HG03097 (cell line): ENCODE measurements at regions not wholly inside any gene's neighbourhood (a gene's known extent, or its start where the extent isn't known, plus 50 kb on each side); places are given as distances from the start of the nearest gene placed in this dataset.
"Not testable (repeated sequence)": the region's sequence is repeated elsewhere in the genome, so short reads cannot be mapped to it uniquely, and the experiment has no call there.

Experiments
- ATAC-seq: cut with Tn5 transposase; IDR thresholded peaks from one replicate; pipeline ENCODE4 v1.9.1; 2021; ENCODE audit not compliant: unreplicated experiment, low FRiP score

DNA sequence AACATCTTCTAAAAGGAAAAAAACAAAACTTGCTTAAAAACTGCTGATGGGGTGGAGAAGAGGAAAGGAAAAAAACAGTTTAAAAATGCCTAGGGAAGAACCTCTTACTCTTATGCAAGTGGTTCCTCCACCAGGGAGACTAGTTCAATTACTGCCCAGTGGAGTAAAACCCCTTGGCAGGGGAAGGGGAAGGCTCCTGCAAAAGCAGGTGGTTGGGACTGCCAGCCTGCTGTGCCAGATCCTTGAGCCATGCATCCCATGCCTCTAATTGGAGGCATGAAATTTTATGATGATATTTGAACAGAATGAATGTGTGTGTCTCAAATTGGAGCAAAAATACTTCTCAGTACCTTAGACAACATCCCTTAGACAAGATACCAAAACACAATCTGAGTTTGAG lies 118.8 kb downstream of the FSCB start:
- ATAC-seq = no peak

DNA sequence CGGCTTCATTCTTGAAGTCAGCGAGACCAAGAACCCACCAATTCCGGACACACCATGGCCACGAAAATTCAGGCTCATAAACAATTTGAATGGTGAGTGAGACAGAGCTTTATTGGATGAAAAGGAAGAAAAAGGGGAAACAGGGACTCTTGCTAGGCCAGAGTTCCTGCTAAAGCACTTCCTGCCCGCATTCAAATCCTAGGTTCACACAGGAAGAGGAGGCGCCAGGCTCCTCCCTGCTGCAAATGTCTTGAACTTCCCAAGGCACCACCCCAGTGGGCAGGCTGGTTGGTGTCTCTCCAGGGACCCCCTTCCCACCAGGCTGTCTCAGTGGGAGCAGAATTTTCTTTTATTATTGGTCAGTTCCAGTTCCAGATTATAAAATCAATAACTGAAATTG lies 121.2 kb downstream of the FSCB start:
- ATAC-seq = no peak

DNA sequence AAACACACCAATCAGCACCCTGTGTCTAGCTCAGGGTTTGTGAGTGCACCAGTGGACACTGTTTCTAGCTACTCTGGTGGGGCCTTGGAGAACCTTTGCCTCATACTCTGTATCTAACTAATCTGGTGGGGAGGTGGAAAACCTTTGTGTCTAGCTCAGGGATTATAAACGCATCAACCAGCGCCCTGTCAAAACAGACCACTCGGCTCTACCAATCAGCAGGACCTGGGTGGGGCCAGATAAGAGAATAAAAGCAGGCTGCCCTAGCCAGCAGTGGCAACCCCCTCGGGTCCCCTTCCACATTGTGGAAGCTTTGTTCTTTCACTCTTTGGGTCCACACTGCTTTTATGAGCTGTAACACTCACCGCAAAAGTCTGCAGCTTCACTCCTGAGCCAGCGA lies 121.8 kb downstream of the FSCB start:
- ATAC-seq = not testable (repeated sequence)

DNA sequence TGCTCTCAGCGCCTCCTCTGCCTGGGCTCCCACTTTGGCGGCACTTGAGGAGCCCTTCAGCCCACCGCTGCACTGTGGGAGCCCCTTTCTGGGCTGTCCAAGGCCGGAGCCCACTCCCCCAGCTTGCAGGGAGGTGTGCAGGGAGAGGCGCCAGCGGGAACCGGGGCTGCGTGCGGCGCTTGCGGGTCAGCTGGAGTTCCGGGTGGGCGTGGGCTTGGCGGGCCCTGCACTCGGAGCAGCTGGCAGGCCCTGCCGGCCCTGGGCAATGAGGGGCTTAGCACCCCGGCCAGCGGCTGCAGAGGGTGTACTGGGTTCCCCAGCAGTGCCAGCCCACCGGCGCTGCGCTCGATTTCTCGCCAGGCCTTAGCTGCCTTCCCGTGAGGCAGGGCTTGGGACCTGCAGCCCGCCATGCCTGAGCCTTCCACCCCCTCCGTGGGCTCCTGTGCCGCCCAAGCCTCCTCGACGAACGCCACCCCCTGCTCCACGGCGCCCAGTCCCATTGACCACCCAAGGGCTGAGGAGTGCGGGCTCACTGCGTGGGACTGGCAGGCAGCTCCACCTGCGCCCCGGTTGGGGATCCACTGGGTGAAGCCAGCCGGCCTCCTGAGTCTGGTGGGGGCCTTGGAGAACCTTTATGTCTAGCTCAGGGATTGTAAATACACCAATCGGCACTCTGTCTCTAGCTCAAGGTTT lies 122.3 kb downstream of the FSCB start:
- not testable (repeated sequence) for ATAC-seq

DNA sequence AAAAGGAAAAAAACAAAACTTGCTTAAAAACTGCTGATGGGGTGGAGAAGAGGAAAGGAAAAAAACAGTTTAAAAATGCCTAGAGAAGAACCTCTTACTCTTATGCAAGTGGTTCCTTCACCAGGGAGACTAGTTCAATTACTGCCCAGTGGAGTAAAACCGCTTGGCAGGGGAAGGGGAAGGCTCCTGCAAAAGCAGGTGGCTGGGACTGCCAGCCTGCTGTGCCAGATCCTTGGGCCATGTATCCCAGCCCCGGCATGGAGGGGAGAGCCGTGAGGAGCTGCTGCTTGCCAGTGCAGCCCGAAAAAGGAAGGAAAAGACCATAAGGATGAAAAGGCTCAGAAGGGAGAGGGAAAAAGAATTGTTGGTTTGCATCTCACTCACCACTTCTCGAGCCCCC lies 123.0 kb downstream of the FSCB start:
- no peak for ATAC-seq

DNA sequence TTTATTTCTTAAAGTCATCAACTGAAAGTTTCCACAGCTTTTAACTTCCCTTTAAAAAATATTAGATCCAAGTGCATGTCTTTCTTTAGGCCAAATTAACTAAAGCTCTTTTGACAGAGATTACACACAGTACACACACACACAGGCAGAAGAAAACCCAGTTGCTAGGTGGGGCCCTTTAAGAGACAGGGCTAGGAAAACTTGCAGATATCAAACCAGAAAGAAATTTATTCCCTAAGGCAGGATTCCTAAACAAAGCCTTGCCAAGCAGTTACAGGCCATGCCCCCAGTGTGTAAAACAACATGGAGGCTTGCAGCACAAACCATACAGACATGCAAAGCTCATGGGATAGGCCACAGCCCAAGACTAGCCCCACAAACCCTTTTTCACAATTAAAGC lies 123.4 kb downstream of the FSCB start:
- no peak for ATAC-seq

DNA sequence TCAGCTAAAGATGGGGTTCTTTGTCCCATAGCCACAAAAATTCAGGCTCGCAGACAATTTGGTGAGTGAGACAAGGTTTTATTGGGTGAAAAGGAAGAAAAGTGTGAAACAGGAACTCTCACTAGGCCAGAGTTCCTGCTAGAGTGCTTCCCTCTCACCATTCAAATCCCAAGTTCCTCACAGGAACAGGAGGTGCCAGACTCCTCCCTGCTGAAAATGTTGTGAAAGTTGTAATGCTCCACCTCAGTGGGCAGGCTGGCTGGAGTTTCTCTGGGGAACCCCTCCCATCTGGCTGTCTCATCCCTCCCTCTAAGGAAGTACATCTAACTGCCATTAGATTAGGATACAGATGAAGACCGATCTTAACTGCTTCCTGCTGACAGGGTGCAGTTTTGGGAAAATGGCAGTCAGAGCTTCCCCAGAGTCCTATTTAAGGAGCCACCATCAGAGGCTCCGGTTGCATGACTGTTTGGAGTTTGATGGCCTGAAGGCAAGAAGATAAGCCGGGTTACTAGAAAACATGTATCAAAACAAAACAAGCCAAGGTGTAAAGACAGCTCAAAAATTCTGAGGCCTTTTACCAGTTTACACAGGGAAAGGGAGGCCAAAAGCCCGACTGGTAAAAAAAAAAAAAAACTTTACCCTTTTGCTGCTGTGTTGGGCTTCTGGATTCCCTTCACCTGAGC lies 127.6 kb downstream of the FSCB start:
- ATAC-seq = no peak

DNA sequence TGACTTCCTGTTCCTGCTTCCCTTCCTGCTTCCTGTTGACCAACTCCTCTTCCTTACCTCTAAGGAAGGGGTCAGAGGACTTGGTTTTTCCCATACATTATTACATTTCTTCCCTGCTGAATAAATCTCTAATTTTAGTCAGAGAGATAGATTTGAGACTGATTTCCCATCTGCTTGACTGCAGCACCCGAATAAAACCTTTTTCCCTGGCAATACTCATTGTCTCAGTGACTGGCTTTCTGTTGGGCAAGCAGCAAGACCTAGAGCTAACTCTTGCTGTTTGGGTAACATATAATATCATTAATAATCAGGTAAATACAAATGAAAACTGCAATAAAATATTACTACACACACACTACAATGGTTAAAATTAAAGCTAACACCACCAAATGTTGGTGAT lies 132.2 kb downstream of the FSCB start:
- ATAC-seq = no peak

DNA sequence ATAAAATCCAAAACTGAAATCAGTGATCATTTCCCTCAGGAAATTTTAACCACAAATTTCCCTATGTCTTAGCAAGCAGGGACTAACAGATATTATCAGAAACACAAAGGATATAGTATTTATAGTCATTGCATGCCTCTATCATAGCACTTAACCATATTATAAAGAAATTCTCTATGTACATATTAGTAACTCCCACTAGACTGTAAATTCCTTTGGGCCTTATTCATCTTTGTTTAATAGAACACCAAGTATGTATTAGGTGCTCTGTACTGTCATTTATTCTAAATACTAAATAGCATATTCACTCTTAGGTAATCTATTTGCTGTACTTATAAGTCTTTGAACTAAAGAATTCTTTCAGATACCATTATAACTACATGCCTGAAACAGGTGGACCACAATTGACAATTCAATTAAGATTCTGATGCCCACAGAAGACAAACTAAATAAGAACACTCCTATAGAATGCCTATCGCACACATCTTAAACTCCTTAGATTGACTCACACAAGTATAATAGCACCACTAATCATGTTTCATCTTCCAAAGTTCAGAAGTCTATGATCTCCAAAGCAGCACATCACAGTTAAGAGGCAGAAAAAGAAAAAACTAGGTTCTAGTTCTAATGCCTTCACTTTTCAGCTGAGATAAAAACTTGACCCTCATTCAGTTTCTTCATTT lies 134.1 kb downstream of the FSCB start:
- no peak for ATAC-seq

DNA sequence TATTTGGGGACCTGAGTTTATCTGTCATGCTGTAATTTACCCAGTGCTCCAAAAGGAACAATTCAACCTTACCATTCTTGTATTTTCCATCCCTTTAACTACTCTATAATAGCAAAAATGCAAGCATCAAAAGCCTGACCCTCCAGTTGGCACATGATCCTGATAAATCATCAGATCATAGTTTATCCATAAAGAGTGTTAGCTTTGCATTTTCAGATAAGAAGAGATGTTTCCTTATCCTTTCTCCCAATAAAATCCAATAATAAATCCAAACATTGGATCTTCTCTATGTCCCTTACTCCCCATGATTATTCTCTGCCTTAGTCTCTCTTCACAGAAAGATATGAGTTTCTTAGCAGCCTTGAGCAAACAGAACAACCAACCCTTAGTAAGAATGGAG lies 134.9 kb downstream of the FSCB start:
- ATAC-seq = no peak

DNA sequence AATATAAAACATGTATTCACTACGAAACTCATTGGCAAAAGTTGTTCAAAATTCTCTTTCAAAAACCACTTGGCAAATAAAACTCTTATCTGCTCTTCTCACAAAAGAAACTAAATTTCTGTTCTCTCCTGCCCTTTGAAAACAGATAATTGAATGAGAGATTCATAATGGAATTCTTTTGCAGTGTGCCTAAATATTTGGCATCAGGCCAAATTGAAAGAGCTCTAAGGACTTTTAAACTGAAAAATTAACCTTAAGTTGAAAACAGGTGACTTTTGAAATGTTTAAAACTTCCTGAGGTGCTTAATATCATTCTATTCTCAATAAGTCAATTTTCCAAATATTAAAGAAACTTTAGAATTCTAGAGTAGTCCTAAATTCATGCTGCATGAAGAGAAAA lies 136.4 kb downstream of the FSCB start:
- ATAC-seq = no peak

DNA sequence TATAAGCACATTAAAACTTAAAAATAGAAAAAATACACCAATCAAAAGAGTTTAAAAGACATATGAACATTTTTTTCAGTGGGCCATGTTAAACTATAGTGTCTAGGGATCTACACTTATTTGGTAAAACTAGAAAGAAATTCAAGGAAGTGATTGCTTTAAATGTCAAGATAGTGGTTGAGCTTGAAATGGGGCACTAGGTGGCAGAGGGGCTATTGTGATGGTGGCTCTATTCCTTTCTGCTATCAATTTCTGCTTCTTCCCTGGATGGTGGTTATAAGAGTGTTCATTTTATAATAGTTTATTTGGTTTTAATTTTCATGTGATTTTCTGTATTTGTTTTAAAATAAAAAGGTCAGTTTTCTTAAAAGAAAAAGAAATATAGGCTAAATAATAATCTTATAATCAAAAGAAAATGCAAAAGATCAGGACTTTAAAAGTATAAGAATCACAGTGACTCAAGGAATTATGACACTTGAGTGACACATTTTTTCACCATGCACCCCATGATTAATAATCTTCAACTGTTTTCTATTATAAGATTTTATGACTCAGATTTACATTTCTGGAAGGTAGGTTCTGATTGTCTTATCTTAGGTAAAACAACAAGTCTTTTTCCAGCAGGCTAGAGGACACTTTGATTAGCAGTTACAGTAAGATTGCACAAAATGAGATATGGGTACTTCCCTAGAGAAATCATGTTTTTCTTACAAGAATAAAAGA lies 137.5 kb downstream of the FSCB start:
- ATAC-seq = no peak

DNA sequence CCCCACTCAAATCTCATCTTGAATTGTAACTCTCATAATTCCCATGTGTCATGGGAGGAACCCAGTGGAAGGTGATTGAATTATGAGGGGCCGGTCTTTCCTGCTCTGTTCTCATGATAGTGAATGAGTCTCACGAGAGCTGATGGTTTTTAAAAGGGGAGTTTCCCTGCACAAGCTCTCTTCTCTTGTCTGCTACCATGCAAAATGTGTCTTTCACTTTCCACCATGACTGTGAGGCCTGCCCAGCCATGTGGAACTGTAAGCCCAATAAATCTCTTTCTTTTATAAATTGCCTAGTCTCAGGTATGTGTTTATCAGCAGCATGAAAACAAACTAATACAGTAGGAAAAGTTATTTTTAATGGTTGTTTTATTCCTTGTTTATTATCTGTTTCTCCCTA lies 146.0 kb downstream of the FSCB start:
- ATAC-seq = no peak

DNA sequence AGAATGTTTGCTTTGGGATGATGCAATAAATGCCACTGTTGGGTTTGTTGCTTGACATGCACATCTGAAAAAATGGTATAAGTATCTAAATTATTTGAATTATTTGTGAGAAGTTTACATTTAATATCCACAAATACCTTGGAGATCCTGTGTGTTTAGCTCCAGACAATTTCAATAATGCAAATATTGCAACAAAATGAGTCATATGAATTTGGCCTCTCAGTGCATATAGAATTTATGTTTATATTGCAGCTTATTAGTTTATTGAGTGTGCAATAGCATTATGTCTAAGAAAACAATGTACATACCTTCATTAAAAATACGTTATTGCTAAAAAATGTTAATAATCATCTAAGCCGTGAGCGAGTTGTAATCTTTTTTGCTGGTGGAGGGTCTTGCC lies 153.3 kb downstream of the FSCB start:
- ATAC-seq = no peak

DNA sequence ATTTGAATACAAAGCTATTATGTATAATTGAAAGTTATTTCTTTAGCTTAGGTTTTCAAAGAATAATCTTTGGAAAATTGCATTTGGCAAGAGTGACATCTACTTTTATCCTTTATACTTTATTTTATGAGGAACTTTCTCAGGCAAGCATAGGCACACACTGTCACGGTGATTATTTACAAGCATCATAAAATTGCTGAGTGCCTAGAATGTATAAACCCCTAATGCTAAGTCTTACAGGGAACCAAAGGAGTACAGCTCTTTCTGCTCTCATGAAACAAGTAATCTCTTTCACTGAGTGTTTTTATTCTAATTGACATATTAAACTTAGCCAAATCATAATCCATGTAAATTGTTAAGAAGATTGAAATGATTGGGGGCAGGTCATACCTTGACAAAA lies 154.9 kb downstream of the FSCB start:
- ATAC-seq = no peak

DNA sequence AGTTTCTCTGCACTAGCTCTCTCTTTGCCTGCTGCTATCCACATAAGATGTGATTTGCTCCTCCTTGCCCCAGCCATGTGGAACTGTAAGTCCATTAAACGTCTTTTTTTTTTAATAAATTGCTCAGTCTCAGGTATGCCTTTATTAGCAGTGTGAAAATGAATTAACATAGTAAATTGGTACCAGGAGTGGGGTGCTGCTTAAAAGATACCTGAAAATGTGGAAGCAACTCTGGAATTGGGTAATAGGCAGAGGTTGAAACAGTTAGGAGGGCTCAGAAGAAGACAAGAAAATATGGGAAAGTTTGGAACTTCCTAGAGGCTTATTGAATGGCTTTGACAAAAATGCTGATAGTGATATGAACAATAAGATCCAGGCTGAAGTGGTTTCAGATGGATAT lies 159.8 kb downstream of the FSCB start:
- no peak for ATAC-seq

DNA sequence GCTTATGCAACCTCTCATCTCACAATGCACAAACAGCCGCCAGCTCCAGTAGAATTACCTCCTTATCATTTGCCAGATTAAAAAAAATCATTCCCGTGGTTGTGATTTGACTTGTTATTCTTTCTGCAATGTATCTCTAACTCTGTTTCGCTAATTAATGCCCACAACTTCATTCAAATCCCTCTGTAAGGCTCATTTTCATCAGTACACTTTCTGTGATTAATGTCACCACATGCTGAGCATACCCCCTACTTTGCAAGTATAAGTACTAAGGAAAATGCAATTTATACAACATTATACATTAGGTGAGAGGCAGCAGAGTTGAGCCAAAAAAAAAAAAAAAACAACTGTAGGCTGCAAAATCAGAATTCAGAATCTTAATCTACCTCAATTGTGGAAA lies 166.0 kb downstream of the FSCB start:
- no peak for ATAC-seq

DNA sequence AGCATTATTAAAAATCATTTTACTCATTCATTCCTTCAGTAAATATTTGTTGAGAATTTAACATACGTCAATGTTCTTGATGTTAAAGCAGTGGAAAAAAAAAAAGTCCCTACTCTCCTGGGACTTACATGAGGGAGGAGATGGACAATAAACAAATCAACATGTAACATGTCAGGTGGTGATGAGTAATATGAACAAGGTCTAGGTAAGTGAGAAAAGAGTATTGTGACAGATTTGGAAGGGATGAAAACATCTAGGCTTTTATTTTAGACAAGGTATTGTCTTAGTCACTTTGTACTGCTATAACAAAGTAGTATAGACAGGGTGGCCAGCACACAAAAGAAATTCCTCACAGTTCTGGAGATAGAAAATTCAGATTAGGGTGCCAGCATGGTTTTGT lies 167.2 kb downstream of the FSCB start:
- ATAC-seq = no peak

DNA sequence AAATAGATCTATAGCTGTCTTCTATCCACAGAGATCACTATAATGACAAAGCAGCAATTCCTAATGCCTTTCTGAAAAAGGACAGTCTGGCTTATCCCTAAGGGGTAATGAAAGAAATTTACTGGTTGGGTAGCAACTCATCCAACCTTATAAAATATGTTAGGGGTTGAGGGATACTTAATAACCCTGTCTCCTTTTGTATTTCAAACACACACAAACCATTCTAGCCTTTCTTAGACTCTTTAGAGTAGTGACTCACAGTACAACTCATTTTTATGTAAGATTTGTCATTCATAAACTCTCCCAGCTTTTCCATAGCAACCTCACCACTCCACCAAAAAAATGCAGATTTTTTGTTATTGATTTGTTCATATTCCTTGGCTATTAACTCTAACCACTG lies 167.9 kb downstream of the FSCB start:
- ATAC-seq = no peak

DNA sequence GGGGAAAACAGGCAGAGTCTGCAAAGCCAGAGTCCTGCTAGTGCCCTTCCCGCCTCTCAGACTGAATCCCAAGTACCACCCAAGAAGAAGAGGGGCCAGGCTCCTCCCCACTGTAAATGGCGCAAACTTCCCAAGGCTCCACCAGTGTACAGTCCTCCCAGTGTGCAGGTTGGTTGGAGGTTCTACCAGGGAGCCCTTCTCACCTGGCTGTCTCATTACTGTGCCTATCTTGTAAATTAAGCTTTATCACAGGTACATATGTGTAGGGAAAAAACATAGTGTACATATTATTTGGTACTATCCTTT lies 189.7 kb downstream of the FSCB start:
- ATAC-seq = no peak

DNA sequence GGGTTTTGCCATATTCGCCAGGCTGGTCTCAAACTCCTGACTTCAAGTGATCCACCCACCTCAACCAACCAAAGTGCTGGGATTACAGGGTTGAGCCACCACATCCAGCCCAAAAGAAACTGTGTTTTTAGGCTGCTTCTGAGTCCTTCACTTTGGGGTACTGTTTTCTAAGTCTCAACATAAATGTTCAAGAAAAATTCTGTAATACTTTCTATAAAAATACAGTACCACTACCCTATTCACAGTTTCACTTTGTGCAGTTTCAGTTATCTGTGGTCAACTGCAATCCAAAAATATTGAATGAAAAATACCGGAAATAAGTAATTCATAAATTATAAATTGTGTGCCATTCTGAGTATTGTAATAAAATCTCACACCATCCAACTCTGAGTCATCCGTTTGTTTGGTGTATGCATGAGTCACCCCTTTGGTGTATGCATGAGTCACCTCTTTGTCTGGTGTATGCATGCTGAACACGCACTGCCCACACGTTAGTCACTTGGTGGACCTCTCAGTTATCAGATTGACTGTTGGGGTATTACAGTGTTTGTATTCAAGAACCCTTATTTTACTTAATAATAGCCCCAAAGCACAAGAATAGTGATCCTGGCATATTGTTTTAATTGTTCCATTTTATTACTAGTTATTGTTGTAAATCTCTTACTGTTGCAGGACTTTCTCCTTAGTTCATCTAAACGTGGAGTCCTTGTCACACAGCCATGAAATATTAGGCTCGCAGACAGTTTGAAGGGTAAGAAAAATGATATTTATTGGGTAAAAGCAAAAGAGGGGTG lies 190.2 kb downstream of the FSCB start:
- no peak for ATAC-seq
